Ascending aorta (tissue), 2 donors: ENCODE measurements at regions not wholly inside any gene's neighbourhood (a gene's known extent, or its start where the extent isn't known, plus 50 kb on each side); places are given as distances from the start of the nearest gene placed in this dataset.

Experiments used
- DNase-seq, 2 donors: peaks; one replicate each; pipeline ENCODE4 v3.0.0-alpha.2; 2019; ENCODE audit warnings: low spot score in 2 of 2
- H3K27ac ChIP-seq, 2 donors: fragments of 200-600 bp; sonication (generic); one replicate each; pipeline ENCODE4 v1.5.1; 2016 to 2017; ENCODE audit warnings: mild to moderate bottlenecking in 1 of 2
- H3K27me3 ChIP-seq: fragments of 200-600 bp; sonication (generic); one replicate; pipeline ENCODE4 v1.5.1; 2017
- H3K36me3 ChIP-seq, 2 donors: fragments of 200-600 bp; sonication (generic); one replicate each; pipeline ENCODE4 v1.5.1; 2016
- H3K4me1 ChIP-seq, 2 donors: fragments of 200-600 bp; sonication (generic); one replicate each; pipeline ENCODE4 v1.5.1; 2016 to 2017; ENCODE audit warnings: mild to moderate bottlenecking in 1 of 2
- H3K4me3 ChIP-seq, 2 donors: fragments of 200-600 bp; sonication (generic); one replicate each; pipeline ENCODE4 v1.5.1; 2016 to 2017; ENCODE audit warnings: mild to moderate bottlenecking in 1 of 2
- H3K9me3 ChIP-seq, 2 donors: fragments of 200-600 bp; sonication (generic); one replicate each; pipeline ENCODE4 v1.5.1; 2016
- intact Hi-C: fragments of 100-400 bp; cut with DNase I; formaldehyde crosslinking; loops from one replicate; pipeline ENCODE4 v1.15.1; 2023
- TF ChIP-seq, protein P1 (sequence below), 3 experiments: fragments of 200-600 bp in 2 of 3; fragments of 450-650 bp in 1 of 3; sonication (generic) in 2 of 3; IDR thresholded peaks; one replicate each; pipeline ENCODE4 v1.5.1; 2016 to 2019; ENCODE audit warnings: antibody characterized with exemption in 3 of 3, mild to moderate bottlenecking in 1 of 3, moderate library complexity in 1 of 3

GRCh38 chr4:83701041-83701440 lies 165.1 kb downstream of the GPAT3 start:
- Histone ChIP-seq H3K27ac (no peak overlapping the region), H3K9me3 (no peaks in the 10 kb centered on the region), H3K4me1 (no peaks in the 10 kb centered on the region), H3K4me3 (no peak overlapping the region), H3K36me3 (no peaks in the 10 kb centered on the region), H3K27me3 (no peaks in the 10 kb centered on the region)
- TF ChIP-seq, protein P1, sequence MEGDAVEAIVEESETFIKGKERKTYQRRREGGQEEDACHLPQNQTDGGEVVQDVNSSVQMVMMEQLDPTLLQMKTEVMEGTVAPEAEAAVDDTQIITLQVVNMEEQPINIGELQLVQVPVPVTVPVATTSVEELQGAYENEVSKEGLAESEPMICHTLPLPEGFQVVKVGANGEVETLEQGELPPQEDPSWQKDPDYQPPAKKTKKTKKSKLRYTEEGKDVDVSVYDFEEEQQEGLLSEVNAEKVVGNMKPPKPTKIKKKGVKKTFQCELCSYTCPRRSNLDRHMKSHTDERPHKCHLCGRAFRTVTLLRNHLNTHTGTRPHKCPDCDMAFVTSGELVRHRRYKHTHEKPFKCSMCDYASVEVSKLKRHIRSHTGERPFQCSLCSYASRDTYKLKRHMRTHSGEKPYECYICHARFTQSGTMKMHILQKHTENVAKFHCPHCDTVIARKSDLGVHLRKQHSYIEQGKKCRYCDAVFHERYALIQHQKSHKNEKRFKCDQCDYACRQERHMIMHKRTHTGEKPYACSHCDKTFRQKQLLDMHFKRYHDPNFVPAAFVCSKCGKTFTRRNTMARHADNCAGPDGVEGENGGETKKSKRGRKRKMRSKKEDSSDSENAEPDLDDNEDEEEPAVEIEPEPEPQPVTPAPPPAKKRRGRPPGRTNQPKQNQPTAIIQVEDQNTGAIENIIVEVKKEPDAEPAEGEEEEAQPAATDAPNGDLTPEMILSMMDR (IDR thresholded peaks at IDR 0.05), result no peak
- intact Hi-C loops, result no loop called here
- no peak for DNase-seq

GRCh38 chr4:83699358-83699757 lies 163.4 kb downstream of the GPAT3 start:
- intact Hi-C loops, result no loop called here
- TF ChIP-seq, protein P1 (IDR thresholded peaks at IDR 0.05), result no peak
- no peak overlapping the region for H3K4me3 ChIP-seq
- no peak overlapping the region for H3K27ac ChIP-seq
- DNase-seq, result no peak
- H3K36me3 ChIP-seq, result no peaks in the 10 kb centered on the region
- no peaks in the 10 kb centered on the region for H3K4me1 ChIP-seq
- no peaks in the 10 kb centered on the region for H3K27me3 ChIP-seq
- no peaks in the 10 kb centered on the region for H3K9me3 ChIP-seq

GRCh38 chr4:83692028-83692427 lies 156.1 kb downstream of the GPAT3 start:
- H3K27me3 ChIP-seq, result no peaks in the 10 kb centered on the region
- no peak overlapping the region for H3K27ac ChIP-seq
- no peaks in the 10 kb centered on the region for H3K4me1 ChIP-seq
- intact Hi-C loops, result no loop called here
- no peak overlapping the region for H3K4me3 ChIP-seq
- no peak for DNase-seq
- H3K36me3 ChIP-seq, result no peaks in the 10 kb centered on the region
- TF ChIP-seq, protein P1 (IDR thresholded peaks at IDR 0.05), result no peak
- no peaks in the 10 kb centered on the region for H3K9me3 ChIP-seq

- H3K9me3 ChIP-seq, result no peaks in the 10 kb centered on the region
- no peak overlapping the region for H3K27ac ChIP-seq
- intact Hi-C loops, result no loop called here
- H3K4me1 ChIP-seq, result no peaks in the 10 kb centered on the region
- no peaks in the 10 kb centered on the region for H3K36me3 ChIP-seq
- H3K27me3 ChIP-seq, result no peaks in the 10 kb centered on the region
- TF ChIP-seq, protein P1 (IDR thresholded peaks at IDR 0.05), result no peak
- no peak overlapping the region for H3K4me3 ChIP-seq
- DNase-seq, result no peak
Measured at GRCh38 chr4:83686166-83686565, 150.3 kb downstream of the GPAT3 start.

DNA sequence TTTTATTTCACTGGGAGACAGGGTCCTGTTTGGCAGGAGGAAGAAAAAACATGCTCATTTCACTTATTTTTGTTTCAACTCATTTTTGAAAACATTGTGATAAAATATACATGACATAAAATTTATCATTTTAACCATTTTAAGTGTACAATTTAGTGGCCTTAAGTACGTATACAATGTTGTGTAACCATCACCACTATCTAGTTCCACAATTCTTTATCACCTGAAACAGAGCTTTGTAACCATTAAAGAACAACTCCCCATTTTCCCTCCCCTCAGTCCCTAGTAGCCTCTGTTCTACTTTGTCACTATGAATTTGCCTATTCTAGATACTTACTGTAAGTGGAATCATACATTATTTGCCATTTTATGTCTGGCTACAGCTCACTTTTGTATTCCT lies 143.8 kb downstream of the GPAT3 start:
- H3K27me3 ChIP-seq, result no peaks in the 10 kb centered on the region
- DNase-seq, result no peak
- H3K4me3 ChIP-seq, result no peak overlapping the region
- intact Hi-C loops, result no loop called here
- no peaks in the 10 kb centered on the region for H3K9me3 ChIP-seq
- TF ChIP-seq, protein P1 (IDR thresholded peaks at IDR 0.05), result no peak
- H3K27ac ChIP-seq, result no peak overlapping the region
- no peaks in the 10 kb centered on the region for H3K4me1 ChIP-seq
- no peaks in the 10 kb centered on the region for H3K36me3 ChIP-seq

DNA sequence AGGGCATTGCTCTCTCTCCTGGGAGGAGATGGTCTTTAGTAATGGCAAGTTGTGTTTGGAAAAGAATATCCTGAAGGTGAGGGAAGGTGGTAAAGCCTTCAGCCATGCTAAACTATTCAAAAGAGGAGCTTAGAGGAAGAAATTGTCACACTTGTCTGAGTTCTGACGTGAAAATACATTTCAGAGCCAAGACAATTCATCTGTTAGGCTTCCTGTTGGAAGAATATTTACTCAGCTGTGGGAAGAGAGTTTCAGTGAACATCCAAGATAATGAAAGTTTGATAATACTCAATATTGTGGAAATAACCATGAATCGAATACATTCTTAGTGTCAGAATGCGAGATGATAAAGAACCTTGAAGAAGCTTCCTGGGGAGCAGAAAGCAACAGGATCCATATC lies 143.3 kb downstream of the GPAT3 start:
- H3K4me1 ChIP-seq, result no peaks in the 10 kb centered on the region
- TF ChIP-seq, protein P1 (IDR thresholded peaks at IDR 0.05), result no peak
- H3K36me3 ChIP-seq, result no peaks in the 10 kb centered on the region
- no peaks in the 10 kb centered on the region for H3K27me3 ChIP-seq
- H3K27ac ChIP-seq, result no peak overlapping the region
- H3K9me3 ChIP-seq, result no peaks in the 10 kb centered on the region
- no peak for DNase-seq
- intact Hi-C loops, result no loop called here
- H3K4me3 ChIP-seq, result no peak overlapping the region
